Activated naive CD4-positive, alpha-beta T cell treated with anti-CD3 and anti-CD28 coated beads, Interleukin-2, amount 10 ng/mL, durations not matched to agents 7 days and 5 days (primary cell): ENCODE measurements at regions not wholly inside any gene's neighbourhood (a gene's known extent, or its start where the extent isn't known, plus 50 kb on each side); places are given as distances from the start of the nearest gene placed in this dataset.

Experiments
- CTCF ChIA-PET: fragments of 350-600 bp; sonication (Branson Sonifier 250); formaldehyde crosslinking; loops from one replicate; lab custom pipeline; 2021; ENCODE audit warnings: antibody characterized with exemption; lab: Charles Lee
- DNase-seq: peaks from one replicate; pipeline ENCODE4 v3.0.0-alpha.2; 2020
- H3K27ac Mint-ChIP-seq: one replicate; pipeline ENCODE4 v1.8.0; 2021; ENCODE audit warnings: mild to moderate bottlenecking, moderate library complexity, mixed read lengths
- H3K27me3 Mint-ChIP-seq: one replicate; pipeline ENCODE4 v1.8.0; 2021; ENCODE audit warnings: mild to moderate bottlenecking, mixed read lengths
- H3K36me3 Mint-ChIP-seq: one replicate; pipeline ENCODE4 v1.8.0; 2021; ENCODE audit warnings: mixed read lengths
- H3K4me1 Mint-ChIP-seq: one replicate; pipeline ENCODE4 v1.8.0; 2021; ENCODE audit warnings: mixed read lengths
- H3K4me3 Mint-ChIP-seq: one replicate; pipeline ENCODE4 v1.8.0; 2021; ENCODE audit warnings: mild to moderate bottlenecking, moderate library complexity, mixed read lengths
- H3K9me3 Mint-ChIP-seq: one replicate; pipeline ENCODE4 v1.8.0; 2021; ENCODE audit warnings: mixed read lengths

DNA sequence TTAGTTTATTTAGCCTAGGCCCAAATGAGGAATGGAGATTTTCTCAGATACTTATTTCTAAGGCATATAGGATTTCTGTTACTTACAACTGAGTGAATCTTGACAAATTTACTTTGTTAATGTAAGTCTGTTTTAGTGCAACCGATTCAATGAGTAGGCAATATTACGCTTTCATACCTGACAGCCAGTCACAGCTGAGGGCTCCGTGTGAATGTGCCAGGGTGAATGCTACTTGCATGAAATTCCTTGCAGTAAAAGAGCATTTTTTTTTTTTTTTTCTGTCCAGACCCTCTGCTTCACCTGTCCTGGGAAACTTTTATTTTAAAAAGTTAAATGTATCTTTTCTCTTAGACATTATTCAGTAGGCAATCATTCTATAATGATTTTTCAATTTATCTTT lies 1100.0 kb downstream of the FAT4 start:
- peaks cover 5% of the 10 kb centered on the region for H3K9me3 Mint-ChIP-seq
- H3K36me3 Mint-ChIP-seq: no peaks in the 10 kb centered on the region
- CTCF ChIA-PET: no interaction called here
- no peak overlapping the region for H3K4me3 Mint-ChIP-seq
- no peaks in the 10 kb centered on the region for H3K27me3 Mint-ChIP-seq
- H3K4me1 Mint-ChIP-seq: no peaks in the 10 kb centered on the region
- H3K27ac Mint-ChIP-seq: no peak overlapping the region
- DNase-seq: no peak

DNA sequence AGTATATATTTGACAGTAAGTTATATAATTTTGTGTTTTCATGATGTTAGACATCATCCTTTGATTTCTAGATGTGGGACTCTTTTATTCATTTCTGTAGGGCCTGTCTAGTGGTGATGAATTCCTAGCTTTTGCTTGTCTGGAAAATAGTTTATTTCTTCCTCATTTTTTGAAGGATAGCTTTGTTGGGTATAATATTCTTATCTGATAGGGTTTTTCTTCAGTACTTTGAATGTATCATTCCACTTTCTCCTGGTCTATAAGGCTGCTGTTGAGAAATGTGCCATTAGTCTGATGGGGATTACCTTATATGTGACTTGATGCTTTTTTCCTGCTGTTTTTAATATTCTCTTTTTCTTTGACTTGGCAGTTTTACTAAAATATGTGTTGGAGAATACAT lies 1104.5 kb downstream of the FAT4 start:
- Mint-ChIP-seq H3K4me1 (no peaks in the 10 kb centered on the region), H3K9me3 (peaks cover 10% of the 10 kb centered on the region), H3K36me3 (no peaks in the 10 kb centered on the region), H3K27ac (no peak overlapping the region), H3K4me3 (no peak overlapping the region), H3K27me3 (no peaks in the 10 kb centered on the region)
- CTCF ChIA-PET: no interaction called here
- DNase-seq: no peak

DNA sequence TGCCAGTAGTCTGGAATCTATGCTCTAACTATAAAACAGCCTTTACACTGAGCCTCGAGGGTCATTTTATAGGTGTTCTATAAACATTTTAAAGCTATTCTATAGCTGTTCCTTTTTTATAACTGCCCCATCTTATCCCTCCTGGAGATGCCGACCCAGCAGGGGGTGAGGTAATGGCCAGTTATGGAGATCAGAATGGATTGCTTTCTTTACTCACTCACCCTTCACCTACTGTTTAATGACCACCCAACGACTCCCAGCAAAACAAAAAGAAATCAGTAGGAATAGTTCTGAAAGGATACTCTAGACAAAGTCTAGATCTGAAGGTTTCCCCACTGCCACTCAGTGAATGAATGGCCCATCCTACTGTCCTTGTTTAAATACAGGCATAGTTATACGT lies 1113.1 kb downstream of the FAT4 start:
- no peaks in the 10 kb centered on the region for H3K4me1 Mint-ChIP-seq
- no peak for DNase-seq
- CTCF ChIA-PET: no interaction called here
- peaks cover 2% of the 10 kb centered on the region for H3K9me3 Mint-ChIP-seq
- no peak overlapping the region for H3K4me3 Mint-ChIP-seq
- no peaks in the 10 kb centered on the region for H3K36me3 Mint-ChIP-seq
- no peaks in the 10 kb centered on the region for H3K27me3 Mint-ChIP-seq
- H3K27ac Mint-ChIP-seq: no peak overlapping the region

DNA sequence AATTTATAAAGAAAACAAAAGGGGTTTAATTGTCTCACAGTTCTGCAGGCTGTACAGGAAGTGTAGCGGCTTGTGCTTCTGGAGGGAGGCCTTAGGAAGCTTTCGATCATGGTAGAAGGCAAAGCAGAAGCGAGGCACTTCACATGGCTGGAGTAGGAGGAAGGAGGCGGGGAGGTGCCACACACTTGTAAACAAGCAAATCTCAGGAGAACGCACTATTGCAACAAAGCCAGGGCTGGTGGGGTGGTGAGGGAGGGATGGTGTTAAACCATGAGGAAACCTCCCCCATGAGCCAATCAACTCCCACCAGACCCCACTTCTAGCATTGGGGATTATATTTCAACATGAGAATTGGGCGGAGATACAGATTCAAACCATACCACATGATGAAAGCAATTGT lies 1116.3 kb downstream of the FAT4 start:
- Mint-ChIP-seq H3K4me3 (no peak overlapping the region), H3K4me1 (no peaks in the 10 kb centered on the region), H3K9me3 (peaks cover 2% of the 10 kb centered on the region), H3K36me3 (no peaks in the 10 kb centered on the region), H3K27me3 (no peaks in the 10 kb centered on the region), H3K27ac (no peak overlapping the region)
- CTCF ChIA-PET: no interaction called here
- no peak for DNase-seq

DNA sequence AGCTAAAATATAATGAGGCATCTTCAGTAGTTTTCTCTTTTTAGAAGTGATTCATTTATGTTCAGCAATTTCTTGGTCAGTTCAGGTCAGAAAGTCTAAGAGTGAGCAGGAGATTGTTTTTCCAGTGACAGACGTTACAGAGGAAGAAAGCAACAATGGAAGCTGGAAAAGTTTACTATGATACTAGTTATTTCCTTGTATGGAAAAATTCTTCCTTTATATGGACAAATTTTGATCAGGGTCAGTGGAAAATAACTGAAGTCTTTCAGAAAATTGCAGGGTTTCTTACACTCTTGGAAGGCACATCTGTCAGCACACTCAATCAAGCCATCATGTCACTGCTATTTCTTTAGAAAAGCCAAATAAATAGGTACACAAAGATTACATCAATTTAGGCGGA lies 1120.7 kb downstream of the FAT4 start:
- CTCF ChIA-PET: no interaction called here
- no peak for DNase-seq
- no peaks in the 10 kb centered on the region for H3K4me1 Mint-ChIP-seq
- no peak overlapping the region for H3K27ac Mint-ChIP-seq
- no peaks in the 10 kb centered on the region for H3K27me3 Mint-ChIP-seq
- no peaks in the 10 kb centered on the region for H3K36me3 Mint-ChIP-seq
- H3K9me3 Mint-ChIP-seq: peaks cover 2% of the 10 kb centered on the region
- no peak overlapping the region for H3K4me3 Mint-ChIP-seq

DNA sequence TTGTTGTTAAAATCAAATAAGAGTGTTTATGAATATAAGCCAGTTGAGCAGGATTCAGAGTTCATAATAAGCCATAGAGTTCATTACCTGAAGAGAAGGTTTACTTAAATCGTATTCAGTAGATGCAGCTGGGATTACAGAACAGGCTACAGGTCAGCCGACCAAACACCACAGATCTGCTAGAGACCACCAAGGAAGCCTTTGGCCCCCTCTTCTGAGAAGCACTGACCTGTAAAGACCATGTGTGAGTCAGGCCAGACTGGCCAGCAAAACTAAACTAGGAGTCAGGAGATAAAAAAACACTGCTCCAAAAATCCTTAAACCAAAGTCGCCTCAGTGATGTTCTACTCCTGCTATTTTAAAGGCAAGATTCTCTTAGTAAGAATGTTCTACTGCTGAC lies 1125.5 kb downstream of the FAT4 start:
- Mint-ChIP-seq H3K4me1 (no peaks in the 10 kb centered on the region), H3K4me3 (no peak overlapping the region), H3K27ac (no peak overlapping the region), H3K27me3 (no peaks in the 10 kb centered on the region), H3K36me3 (no peaks in the 10 kb centered on the region), H3K9me3 (no peaks in the 10 kb centered on the region)
- no peak for DNase-seq
- CTCF ChIA-PET: no interaction called here

DNA sequence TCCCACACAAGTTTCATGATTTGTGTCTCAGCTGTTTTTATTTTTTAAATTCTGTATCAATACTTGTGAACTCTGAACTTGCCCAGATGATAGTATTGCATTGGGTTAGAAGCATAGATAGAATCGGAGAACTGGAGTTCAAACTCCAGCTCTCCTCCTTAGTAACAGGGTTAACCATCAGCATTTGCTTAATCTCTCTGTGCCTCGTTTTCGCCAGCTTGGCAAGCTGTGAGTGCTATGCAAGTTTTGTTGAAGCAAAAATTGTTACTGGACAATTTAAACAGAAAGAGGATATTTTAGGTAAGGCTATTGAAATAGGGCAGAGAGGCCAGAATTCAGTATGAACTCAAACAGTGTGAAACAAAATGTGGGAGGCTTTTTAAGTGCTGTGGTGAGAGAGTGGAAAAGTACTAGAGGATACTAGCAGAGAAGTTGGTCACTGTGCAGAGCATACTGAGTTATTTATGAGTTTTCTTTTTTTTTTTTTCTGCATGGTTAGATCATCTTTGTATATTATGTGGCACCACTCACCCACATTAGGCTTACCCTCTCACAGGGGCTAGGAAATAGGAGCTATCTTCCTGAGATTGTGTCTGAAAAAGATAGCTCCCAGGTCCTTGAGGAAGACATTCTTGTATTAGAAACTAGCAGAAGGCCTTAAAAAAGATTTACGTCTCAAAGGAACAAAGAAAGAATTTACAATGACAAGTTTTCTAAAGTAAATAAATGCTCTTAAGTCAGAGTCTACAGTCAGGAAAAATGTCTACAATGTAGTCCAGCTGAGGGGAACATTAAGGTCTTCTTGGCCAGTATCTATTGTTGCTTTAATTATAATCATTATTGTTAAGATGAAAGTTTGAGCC lies 1126.6 kb downstream of the FAT4 start:
- no peaks in the 10 kb centered on the region for H3K27me3 Mint-ChIP-seq
- no peaks in the 10 kb centered on the region for H3K9me3 Mint-ChIP-seq
- CTCF ChIA-PET: no interaction called here
- DNase-seq: no peak
- H3K27ac Mint-ChIP-seq: no peak overlapping the region
- H3K4me3 Mint-ChIP-seq: no peak overlapping the region
- no peaks in the 10 kb centered on the region for H3K4me1 Mint-ChIP-seq
- no peaks in the 10 kb centered on the region for H3K36me3 Mint-ChIP-seq

DNA sequence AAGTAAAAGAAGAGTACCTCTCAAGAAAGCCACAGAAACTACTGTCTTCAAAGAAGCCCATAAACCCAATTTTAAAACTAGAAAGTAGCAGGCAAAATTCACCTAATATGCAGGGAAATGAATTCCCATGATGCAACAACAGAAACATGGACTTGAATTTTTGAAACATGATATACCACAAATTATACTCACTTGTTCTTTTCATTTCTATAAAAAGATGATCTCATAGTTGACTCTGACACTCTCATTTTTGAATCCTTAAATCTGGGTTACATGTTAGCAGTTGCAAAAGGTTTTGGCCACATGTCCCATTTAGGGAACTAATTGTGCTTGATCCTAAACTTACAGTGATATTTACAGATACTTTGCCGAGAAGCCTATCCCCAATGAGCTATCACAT lies 1130.8 kb downstream of the FAT4 start:
- Mint-ChIP-seq H3K4me1 (no peaks in the 10 kb centered on the region), H3K27me3 (no peaks in the 10 kb centered on the region), H3K27ac (no peak overlapping the region), H3K9me3 (no peaks in the 10 kb centered on the region), H3K36me3 (no peaks in the 10 kb centered on the region), H3K4me3 (no peak overlapping the region)
- CTCF ChIA-PET: no interaction called here
- no peak for DNase-seq

DNA sequence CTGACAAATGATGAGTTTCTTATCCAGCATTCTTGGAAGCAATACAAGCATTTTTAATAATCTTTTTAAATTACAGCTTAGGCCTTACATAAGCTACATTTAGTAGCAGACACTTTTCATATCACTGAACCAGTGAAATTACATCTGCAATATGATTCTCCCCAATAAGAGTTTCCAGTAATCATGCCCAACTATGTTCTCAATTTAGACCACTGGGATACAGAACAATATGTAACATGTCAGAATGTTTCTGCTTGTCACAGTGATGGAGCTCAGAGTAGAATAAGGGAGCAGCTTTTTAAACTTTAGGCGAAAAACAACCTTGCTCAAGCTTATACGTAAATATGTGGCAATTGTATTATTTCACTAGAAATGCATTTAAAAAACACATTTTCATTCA lies 1132.2 kb downstream of the FAT4 start:
- CTCF ChIA-PET: no interaction called here
- H3K27ac Mint-ChIP-seq: no peak overlapping the region
- DNase-seq: no peak
- H3K36me3 Mint-ChIP-seq: no peaks in the 10 kb centered on the region
- no peaks in the 10 kb centered on the region for H3K9me3 Mint-ChIP-seq
- no peaks in the 10 kb centered on the region for H3K4me1 Mint-ChIP-seq
- no peaks in the 10 kb centered on the region for H3K27me3 Mint-ChIP-seq
- no peak overlapping the region for H3K4me3 Mint-ChIP-seq

DNA sequence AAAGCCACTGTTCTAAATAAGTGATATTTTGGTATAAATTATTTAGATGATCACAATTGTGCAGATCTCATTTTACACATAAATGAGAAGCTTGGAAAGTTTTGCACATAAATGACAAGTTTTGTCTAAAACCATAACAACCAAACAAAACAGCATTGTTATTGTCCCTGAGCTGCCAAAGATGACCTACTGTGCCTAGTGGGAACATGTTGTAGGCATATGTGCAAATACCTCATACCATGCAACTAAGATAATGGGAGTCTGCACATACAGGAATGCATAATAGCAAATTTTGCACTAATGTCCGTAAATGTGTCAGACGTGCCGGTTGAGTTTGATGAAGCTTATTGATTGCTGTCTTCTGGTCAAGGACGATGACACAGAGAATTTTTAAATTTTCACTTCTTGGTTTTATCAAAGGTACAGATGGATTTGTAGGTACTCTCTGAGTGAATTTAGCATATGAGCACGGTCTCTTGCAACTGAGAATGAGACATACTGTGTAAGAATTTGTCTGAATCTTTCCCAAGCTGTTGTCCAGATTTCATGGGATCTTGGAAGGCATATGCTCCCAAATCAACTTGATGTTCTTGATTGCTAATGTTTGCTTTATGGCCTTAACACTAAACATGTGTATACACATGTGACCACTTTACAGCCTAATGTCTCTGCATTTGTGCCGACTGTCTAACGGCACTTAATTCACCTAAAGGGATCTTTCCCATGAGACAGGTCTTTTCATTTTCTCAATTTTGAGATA lies 1133.5 kb downstream of the FAT4 start:
- Mint-ChIP-seq H3K4me3 (no peak overlapping the region), H3K9me3 (peaks cover 4% of the 10 kb centered on the region), H3K27me3 (no peaks in the 10 kb centered on the region), H3K27ac (no peak overlapping the region), H3K4me1 (no peaks in the 10 kb centered on the region), H3K36me3 (no peaks in the 10 kb centered on the region)
- DNase-seq: no peak
- CTCF ChIA-PET: no interaction called here

DNA sequence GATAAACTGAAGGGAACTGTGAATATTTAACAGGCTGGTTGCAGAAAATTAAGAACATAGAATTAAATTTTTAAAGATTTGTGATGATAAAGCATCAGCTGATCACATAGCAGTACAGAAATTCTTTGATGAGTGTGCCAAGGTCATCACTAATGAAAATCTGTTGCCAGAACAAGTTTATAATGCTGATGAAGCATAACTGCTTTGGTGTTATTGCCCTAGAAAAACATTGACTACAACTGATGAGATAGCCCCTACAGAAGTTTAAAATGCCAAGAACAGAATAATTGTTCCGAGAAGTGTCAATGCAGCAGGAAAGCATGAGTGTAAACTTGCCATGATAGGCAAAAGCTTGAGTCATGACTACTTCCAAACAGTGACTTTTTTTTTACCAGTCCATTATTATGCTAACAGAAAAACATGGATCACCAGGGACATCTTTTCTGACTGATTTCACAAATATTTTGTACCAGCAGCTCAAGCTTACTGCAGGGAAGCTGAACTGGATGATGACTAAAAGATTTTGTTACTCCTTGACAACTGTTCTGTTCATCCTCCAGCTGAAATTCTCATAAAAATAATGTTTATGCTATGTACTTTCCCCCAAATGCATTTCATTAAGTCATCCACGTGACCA lies 1136.6 kb downstream of the FAT4 start:
- H3K9me3 Mint-ChIP-seq: peaks cover 4% of the 10 kb centered on the region
- H3K27ac Mint-ChIP-seq: no peak overlapping the region
- H3K4me3 Mint-ChIP-seq: no peak overlapping the region
- H3K36me3 Mint-ChIP-seq: no peaks in the 10 kb centered on the region
- H3K27me3 Mint-ChIP-seq: no peaks in the 10 kb centered on the region
- CTCF ChIA-PET: no interaction called here
- no peak for DNase-seq
- H3K4me1 Mint-ChIP-seq: no peaks in the 10 kb centered on the region

DNA sequence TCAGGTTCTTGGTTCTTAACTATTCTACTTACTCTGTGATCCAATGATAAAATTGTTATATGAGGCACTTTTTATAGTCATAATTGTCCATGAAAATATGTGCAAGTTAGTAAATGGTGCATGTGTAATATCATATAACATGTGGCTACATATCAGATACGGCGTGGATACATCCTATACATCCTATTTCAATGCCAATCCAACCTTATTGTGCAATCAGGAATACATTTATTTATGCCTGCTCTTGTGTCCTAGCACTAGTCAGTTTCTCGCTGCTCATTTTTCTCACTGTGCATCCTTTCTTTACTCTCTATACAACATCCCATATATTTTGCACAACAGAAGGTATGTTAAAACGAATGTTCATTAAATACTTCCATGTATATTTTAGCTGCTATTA lies 1141.1 kb downstream of the FAT4 start:
- no peaks in the 10 kb centered on the region for H3K36me3 Mint-ChIP-seq
- H3K27ac Mint-ChIP-seq: no peak overlapping the region
- H3K27me3 Mint-ChIP-seq: no peaks in the 10 kb centered on the region
- H3K9me3 Mint-ChIP-seq: peaks cover 4% of the 10 kb centered on the region
- no peak for DNase-seq
- H3K4me3 Mint-ChIP-seq: no peak overlapping the region
- CTCF ChIA-PET: no interaction called here
- no peaks in the 10 kb centered on the region for H3K4me1 Mint-ChIP-seq

DNA sequence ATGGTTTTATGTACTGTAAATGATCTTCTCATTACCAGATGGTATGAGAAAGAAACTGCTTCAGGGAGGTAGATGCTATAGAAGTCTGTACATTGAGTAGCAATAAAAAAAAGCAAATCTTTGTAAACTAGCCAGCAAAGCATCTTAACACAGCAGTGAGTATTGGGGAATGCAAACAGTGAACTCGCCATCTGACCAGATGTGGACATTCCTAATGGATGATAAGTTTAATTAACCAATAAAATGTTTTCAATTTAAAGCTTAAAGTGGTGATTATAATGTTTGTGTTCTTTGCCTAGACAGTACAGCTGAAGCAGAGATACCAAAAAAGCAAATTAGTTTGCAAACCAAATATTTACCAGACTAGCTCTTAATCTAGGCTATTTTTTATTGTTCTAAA lies 1144.2 kb downstream of the FAT4 start:
- Mint-ChIP-seq H3K9me3 (no peaks in the 10 kb centered on the region), H3K27me3 (no peaks in the 10 kb centered on the region), H3K36me3 (no peaks in the 10 kb centered on the region), H3K27ac (no peak overlapping the region), H3K4me1 (no peaks in the 10 kb centered on the region), H3K4me3 (no peak overlapping the region)
- DNase-seq: no peak
- CTCF ChIA-PET: no interaction called here

DNA sequence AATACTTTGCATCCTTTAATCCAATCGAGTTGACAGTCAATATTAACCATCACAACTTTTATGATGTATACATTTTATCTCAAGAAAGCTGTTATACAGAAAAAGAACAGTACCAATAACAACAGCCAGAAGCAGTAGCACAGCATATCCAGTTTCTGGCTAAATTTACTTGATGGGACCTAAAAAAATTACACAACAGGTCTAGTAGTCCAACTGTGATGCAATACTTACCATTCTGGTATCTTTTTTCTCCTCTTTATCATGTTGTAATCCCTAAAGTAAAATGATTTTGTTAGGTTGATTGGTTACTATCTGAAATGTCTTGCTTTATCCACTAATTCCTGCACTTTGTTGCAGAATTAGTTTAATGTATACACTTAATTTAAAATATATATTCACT lies 1150.6 kb downstream of the FAT4 start:
- no peak overlapping the region for H3K27ac Mint-ChIP-seq
- peaks cover 2% of the 10 kb centered on the region for H3K9me3 Mint-ChIP-seq
- no peak overlapping the region for H3K4me3 Mint-ChIP-seq
- CTCF ChIA-PET: no interaction called here
- no peaks in the 10 kb centered on the region for H3K36me3 Mint-ChIP-seq
- no peaks in the 10 kb centered on the region for H3K4me1 Mint-ChIP-seq
- no peaks in the 10 kb centered on the region for H3K27me3 Mint-ChIP-seq
- DNase-seq: no peak

DNA sequence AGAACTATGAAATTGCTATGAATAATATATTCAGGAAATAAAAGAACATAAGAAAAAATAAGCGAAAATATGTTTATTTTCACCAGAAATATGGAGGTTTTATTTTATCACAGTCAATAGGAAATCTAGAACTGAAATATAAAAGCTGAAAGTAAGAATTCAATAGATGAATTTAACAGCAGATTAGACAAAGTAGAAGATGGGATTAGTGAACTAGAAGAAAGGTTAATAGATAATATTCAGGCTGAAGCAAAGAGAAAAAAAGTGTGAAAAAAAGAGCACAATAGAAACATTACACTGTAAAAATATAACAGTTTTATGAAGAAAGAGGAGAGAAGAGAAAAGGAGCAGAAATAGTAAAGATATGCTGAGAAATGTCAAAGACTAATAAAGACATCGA lies 1152.1 kb downstream of the FAT4 start:
- H3K9me3 Mint-ChIP-seq: peaks cover 2% of the 10 kb centered on the region
- H3K27ac Mint-ChIP-seq: no peak overlapping the region
- H3K27me3 Mint-ChIP-seq: no peaks in the 10 kb centered on the region
- no peaks in the 10 kb centered on the region for H3K4me1 Mint-ChIP-seq
- H3K4me3 Mint-ChIP-seq: no peak overlapping the region
- CTCF ChIA-PET: no interaction called here
- no peak for DNase-seq
- H3K36me3 Mint-ChIP-seq: no peaks in the 10 kb centered on the region
